ENCODE measurements at regions not wholly inside any gene's neighbourhood (a gene's known extent, or its start where the extent isn't known, plus 50 kb on each side); places are given as distances from the start of the nearest gene placed in this dataset.

GRCh38 chr1:215380566-215380965 is 186.5 kb upstream of the KCTD3 start:
- no peak for TF ChIP-seq CTCF (IDR thresholded peaks at IDR 0.05 in 2 of 3, conservative IDR thresholded peaks at IDR 0.05 in 1 of 3; ENCODE audit: insufficient read depth in 2 of 3, low read depth in 1 of 3, low read length in 3 of 3)
- no peak for TF ChIP-seq CGGBP1 (CRISPR knock-in tag; IDR thresholded peaks at IDR 0.05)
- TF ChIP-seq FOXK1 (CRISPR knock-in tag; IDR thresholded peaks at IDR 0.05; ENCODE audit: borderline replicate concordance): no peak
- no peak for TF ChIP-seq THRAP3 (IDR thresholded peaks at IDR 0.05; ENCODE audit: borderline replicate concordance)
- no peak for TF ChIP-seq TARDBP (IDR thresholded peaks at IDR 0.05)
- TF ChIP-seq RBM34 (IDR thresholded peaks at IDR 0.05; ENCODE audit: borderline replicate concordance, insufficient read depth, low read length): no peak
- TF ChIP-seq RBM25 (IDR thresholded peaks at IDR 0.05; ENCODE audit: low read depth, low read length, severe bottlenecking): no peak
- TF ChIP-seq SUPT5H (IDR thresholded peaks at IDR 0.05): no peak
- TF ChIP-seq, protein P1, sequence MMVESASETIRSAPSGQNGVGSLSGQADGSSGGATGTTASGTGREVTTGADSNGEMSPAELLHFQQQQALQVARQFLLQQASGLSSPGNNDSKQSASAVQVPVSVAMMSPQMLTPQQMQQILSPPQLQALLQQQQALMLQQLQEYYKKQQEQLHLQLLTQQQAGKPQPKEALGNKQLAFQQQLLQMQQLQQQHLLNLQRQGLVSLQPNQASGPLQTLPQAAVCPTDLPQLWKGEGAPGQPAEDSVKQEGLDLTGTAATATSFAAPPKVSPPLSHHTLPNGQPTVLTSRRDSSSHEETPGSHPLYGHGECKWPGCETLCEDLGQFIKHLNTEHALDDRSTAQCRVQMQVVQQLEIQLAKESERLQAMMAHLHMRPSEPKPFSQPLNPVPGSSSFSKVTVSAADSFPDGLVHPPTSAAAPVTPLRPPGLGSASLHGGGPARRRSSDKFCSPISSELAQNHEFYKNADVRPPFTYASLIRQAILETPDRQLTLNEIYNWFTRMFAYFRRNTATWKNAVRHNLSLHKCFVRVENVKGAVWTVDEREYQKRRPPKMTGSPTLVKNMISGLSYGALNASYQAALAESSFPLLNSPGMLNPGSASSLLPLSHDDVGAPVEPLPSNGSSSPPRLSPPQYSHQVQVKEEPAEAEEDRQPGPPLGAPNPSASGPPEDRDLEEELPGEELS (CRISPR knock-in tag; IDR thresholded peaks at IDR 0.05; ENCODE audit: borderline replicate concordance): no peak
